ENCODE measurements at regions not wholly inside any gene's neighbourhood (a gene's known extent, or its start where the extent isn't known, plus 50 kb on each side); places are given as distances from the start of the nearest gene placed in this dataset.
A peak's percentile ranks its signal among the peaks of the same experiment; 100 is the strongest.

- no peak for DNase-seq (ENCODE audit: low spot score in 2 of 2)
- H3K27me3 ChIP-seq = no peaks in the 10 kb centered on the region
- no peaks in the 10 kb centered on the region for H3K9me3 ChIP-seq
- TF ChIP-seq CTCF (IDR thresholded peaks at IDR 0.05) = no peak
- H3K4me3 ChIP-seq = no peak overlapping the region
- H3K27ac ChIP-seq = peak overlapping the region; percentile 42 to 65
- no peaks in the 10 kb centered on the region for H3K36me3 ChIP-seq
- intact Hi-C loops (cut with DNase I) = no loop called here
- peaks cover 0 to 3% of the 10 kb centered on the region in 2 donors for H3K4me1 ChIP-seq
Measured at GRCh38 chrX:69216911-69217310, 51.7 kb upstream of the PJA1 start.

- no peaks in the 10 kb centered on the region for H3K27me3 ChIP-seq
- H3K27ac ChIP-seq = peak overlapping the region in 1 of 2 donors; percentile 26
- H3K4me3 ChIP-seq = no peak overlapping the region
- TF ChIP-seq CTCF (IDR thresholded peaks at IDR 0.05) = no peak
- intact Hi-C loops (cut with DNase I) = no loop called here
- H3K9me3 ChIP-seq = no peaks in the 10 kb centered on the region
- DNase-seq (ENCODE audit: low spot score in 2 of 2) = no peak
- H3K4me1 ChIP-seq = peaks cover 0 to 3% of the 10 kb centered on the region in 2 donors
- H3K36me3 ChIP-seq = no peaks in the 10 kb centered on the region
Measured at GRCh38 chrX:69216446-69216845, 51.2 kb upstream of the PJA1 start.

GRCh38 chrX:69215161-69215875, 50.1 kb upstream of the PJA1 start:
- no peak for TF ChIP-seq CTCF (IDR thresholded peaks at IDR 0.05)
- intact Hi-C loops (cut with DNase I) = no loop called here
- no peak for DNase-seq (ENCODE audit: low spot score in 2 of 2)

More at GRCh38 chrX:69215161-69215875, 50.1 kb upstream of the PJA1 start:
- Histone ChIP-seq H3K27me3 (no peaks in the 10 kb centered on the region), H3K36me3 (no peaks in the 10 kb centered on the region), H3K4me1 (peaks cover 0 to 3% of the 10 kb centered on the region in 2 donors), H3K27ac (no peak overlapping the region), H3K4me3 (no peak overlapping the region), H3K9me3 (no peaks in the 10 kb centered on the region)

All from ascending aorta (tissue), 2 donors.